Mucosa of rectum (tissue), 2 donors: ENCODE measurements at regions not wholly inside any gene's neighbourhood (a gene's known extent, or its start where the extent isn't known, plus 50 kb on each side); places are given as distances from the start of the nearest gene placed in this dataset.

Experiments used
- H3K27ac ChIP-seq, 2 donors: one replicate each; pipeline ENCODE4 v1.7.0; 2013; ENCODE audit warnings: inconsistent platforms in 2 of 2, low read depth in 2 of 2, low read length in 2 of 2
- H3K27me3 ChIP-seq, 2 donors: one replicate each; pipeline ENCODE4 v1.7.0; 2013; ENCODE audit warnings: low read length in 2 of 2; ENCODE audit not compliant: control insufficient read depth in 2 of 2, insufficient read depth in 2 of 2
- H3K36me3 ChIP-seq, 2 donors: one replicate each; pipeline ENCODE4 v1.7.0; 2013; ENCODE audit warnings: low read length in 2 of 2; ENCODE audit not compliant: control insufficient read depth in 2 of 2, insufficient read depth in 2 of 2
- H3K4me1 ChIP-seq, 2 donors: one replicate each; pipeline ENCODE4 v1.7.0; 2013; ENCODE audit warnings: low read length in 2 of 2, mild to moderate bottlenecking in 1 of 2; ENCODE audit not compliant: control insufficient read depth in 2 of 2, insufficient read depth in 2 of 2
- H3K4me3 ChIP-seq, 2 donors: one replicate each; pipeline ENCODE4 v1.7.0; 2013; ENCODE audit warnings: low read length in 2 of 2
- H3K9ac ChIP-seq, 2 donors: one replicate each; pipeline ENCODE4 v1.7.0; 2013; ENCODE audit warnings: low read length in 2 of 2, low read depth in 1 of 2, mild to moderate bottlenecking in 1 of 2
- H3K9me3 ChIP-seq, 2 donors: one replicate each; pipeline ENCODE4 v1.7.0; 2013; ENCODE audit warnings: low read length in 2 of 2; ENCODE audit not compliant: control insufficient read depth in 2 of 2
- donor health status: healthy.
- donor health status: Normal muscosa, but diverticular disease.

DNA sequence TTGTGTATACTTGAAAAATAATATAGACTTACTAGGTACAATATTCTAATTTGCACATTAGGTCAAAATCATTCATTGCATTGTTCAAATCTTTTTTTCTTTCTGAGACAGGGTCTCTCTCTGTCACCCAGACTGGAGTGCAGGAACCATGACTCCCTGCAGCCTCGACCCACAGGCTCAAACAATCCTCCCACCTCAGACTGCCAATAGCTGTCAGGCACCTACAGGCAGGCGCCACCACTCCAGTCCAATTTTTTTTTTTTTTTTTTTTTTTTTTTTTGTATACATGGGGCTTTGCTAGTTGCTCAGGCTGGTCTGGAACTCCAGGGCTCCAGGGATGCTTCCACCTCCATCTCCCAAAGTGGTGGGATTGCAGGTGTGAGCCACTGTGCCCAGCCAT lies 656.9 kb downstream of the KCNT2 start:
- no peak overlapping the region for H3K4me3 ChIP-seq
- H3K27ac ChIP-seq = no peak overlapping the region
- no peaks in the 10 kb centered on the region for H3K27me3 ChIP-seq
- no peak overlapping the region for H3K9ac ChIP-seq
- no peaks in the 10 kb centered on the region for H3K36me3 ChIP-seq
- H3K9me3 ChIP-seq = no peaks in the 10 kb centered on the region
- no peaks in the 10 kb centered on the region for H3K4me1 ChIP-seq

DNA sequence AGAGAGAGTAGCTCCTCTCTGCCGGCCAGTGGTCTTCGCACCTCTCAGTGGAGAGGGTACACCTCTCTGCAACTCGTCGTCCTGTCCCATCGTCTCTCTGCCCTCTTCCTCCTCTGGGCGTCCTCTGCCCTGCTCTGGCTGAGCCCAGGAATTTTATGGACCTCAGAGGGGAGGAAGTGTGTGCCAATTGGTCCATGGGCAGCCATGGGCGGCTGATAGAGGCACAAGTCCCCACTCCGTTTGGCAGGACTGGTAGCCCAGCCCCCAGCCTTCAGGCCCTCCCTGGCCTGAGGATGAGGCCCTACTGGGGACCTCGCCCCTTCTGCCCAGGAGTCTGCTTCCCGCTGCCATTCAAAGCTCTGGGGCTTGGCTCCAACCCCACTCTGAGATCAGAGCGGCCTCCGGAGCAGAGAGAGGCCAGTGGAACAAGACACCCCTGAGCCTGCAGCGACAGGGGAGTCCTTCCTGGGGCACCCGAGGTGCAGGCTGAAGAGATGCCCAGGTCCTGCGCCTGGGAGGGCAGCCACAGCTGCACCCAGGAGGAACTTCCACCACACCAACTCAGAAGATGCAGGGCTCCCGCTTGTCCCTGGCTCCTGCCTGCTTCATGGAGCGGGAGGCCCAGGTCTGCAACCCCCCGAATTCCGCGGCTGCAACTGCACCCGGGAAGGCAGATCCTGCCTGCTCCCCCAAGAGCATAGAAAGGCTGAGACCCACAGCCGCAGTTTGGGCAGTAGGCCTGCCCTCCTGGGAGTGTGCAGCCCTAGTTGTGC lies 659.9 kb downstream of the KCNT2 start:
- Histone ChIP-seq H3K4me3 (no peak overlapping the region), H3K27me3 (no peaks in the 10 kb centered on the region), H3K9me3 (no peaks in the 10 kb centered on the region), H3K36me3 (no peaks in the 10 kb centered on the region), H3K4me1 (no peaks in the 10 kb centered on the region), H3K27ac (no peak overlapping the region), H3K9ac (no peak overlapping the region)

DNA sequence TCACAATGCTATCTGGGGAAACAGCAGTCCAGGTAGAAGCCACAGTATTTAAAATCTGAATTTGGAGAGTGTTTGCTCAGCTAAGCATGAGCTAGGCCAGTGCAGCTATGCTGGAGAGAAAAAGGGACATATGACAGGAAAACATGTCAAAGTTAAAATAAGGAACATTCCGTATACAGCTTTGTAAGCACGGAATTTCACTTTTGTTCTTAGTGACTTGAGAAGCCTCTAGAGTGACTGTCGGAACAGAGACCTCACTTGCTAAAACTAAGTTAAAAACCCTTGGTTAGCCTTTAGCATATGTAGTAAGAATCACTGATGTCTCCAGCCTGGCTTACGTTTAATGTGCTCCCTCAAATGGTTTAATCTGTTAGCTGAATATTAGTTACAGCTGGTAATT lies 661.7 kb downstream of the KCNT2 start:
- no peaks in the 10 kb centered on the region for H3K4me1 ChIP-seq
- H3K9ac ChIP-seq = no peak overlapping the region
- no peaks in the 10 kb centered on the region for H3K27me3 ChIP-seq
- H3K9me3 ChIP-seq = no peaks in the 10 kb centered on the region
- no peak overlapping the region for H3K4me3 ChIP-seq
- H3K36me3 ChIP-seq = no peaks in the 10 kb centered on the region
- H3K27ac ChIP-seq = no peak overlapping the region

DNA sequence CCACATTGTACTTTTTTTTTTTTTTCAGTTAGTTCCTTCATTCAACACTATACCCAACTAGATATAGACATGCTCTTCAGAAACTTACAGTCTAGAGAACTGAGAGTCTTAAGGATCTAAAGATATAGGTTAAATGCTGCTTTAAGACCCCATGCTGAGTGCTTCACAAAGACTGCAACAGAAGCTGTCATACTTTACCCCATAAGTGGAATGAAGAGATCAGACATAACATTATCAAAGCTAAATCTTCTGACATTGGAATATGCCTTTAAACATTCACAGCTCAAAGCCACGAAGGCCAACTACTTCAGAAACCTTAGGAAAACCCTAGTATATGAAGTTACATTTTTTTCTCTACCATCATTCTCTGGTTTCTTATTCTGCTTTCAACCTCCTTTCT lies 666.4 kb downstream of the KCNT2 start:
- Histone ChIP-seq H3K9me3 (no peaks in the 10 kb centered on the region), H3K4me3 (no peak overlapping the region), H3K9ac (no peak overlapping the region), H3K27me3 (no peaks in the 10 kb centered on the region), H3K4me1 (no peaks in the 10 kb centered on the region), H3K36me3 (no peaks in the 10 kb centered on the region), H3K27ac (no peak overlapping the region)

DNA sequence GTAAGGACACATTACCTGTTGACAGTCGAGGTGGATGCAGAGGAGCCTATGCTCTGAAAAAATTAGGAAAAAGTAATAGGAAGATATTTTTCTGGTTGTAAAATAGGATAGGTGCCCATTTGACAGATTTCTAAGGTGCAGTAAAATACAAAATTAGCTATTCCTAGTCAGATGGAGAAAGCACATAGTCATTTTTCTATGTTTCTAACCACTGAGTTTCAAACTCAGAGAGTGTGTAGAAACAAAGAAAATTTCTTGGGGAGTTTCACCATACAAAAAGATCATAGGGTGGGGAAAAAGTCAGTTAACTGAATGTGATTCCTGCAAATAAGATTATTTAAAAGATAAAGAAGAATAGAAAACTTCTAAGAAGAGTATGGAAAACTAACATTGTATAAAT lies 666.9 kb downstream of the KCNT2 start:
- Histone ChIP-seq H3K4me3 (no peak overlapping the region), H3K27me3 (no peaks in the 10 kb centered on the region), H3K4me1 (no peaks in the 10 kb centered on the region), H3K9ac (no peak overlapping the region), H3K36me3 (no peaks in the 10 kb centered on the region), H3K9me3 (no peaks in the 10 kb centered on the region), H3K27ac (no peak overlapping the region)

DNA sequence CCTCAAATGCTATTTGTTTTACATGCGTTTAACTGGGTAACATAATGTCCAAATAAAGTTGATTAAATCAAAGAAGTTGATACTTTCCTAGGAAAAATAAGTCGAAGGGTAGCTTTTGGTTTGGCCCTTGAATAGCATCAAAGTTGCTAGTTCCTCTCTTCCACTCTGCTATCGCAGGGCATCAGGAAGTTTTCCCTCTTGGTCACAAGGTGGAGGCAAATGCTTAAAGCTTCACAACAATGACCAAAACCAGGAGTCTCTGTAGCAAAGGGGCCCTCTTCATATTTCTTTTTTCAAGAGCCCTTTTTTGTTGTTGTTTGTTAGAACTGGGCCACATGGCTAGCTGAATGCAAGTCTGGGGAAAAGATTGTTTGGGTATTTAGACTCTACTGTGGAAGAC lies 668.4 kb downstream of the KCNT2 start:
- no peak overlapping the region for H3K27ac ChIP-seq
- H3K9ac ChIP-seq = no peak overlapping the region
- H3K36me3 ChIP-seq = no peaks in the 10 kb centered on the region
- no peaks in the 10 kb centered on the region for H3K27me3 ChIP-seq
- H3K9me3 ChIP-seq = no peaks in the 10 kb centered on the region
- no peaks in the 10 kb centered on the region for H3K4me1 ChIP-seq
- H3K4me3 ChIP-seq = no peak overlapping the region

DNA sequence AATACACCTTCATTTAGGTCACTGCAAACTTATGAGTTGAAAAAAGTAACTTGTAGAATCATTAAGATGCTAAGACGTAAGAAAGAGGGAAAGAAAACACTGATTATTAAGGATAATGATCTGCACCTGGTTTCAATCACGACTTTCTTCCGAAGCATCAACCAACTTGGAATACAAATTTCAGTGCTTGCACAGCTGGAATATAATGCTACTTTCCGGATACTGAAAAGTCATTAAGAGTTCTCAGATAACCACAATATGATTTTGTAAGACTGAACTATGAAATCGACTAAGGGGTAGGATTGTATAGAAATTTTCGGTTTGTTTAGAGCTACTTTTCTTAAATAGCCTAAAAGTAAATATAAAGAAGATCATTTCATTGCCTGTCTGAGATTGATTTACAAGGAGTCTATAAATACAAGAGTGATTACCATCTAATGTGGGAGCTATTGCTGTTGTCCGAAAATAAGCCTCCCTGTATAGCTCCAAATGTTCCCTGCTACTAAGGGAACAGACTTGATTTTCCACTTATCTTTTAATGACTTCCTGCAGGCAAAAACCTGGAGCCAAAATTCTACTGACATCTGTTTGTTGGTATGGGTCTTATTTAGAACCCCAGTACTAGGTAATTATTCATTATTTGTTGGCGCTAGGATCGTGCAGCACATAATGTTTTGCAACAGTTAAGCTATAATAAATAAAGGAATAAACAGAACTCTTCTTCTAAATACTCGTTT lies 673.3 kb downstream of the KCNT2 start:
- Histone ChIP-seq H3K36me3 (no peaks in the 10 kb centered on the region), H3K9me3 (no peaks in the 10 kb centered on the region), H3K4me3 (no peak overlapping the region), H3K4me1 (no peaks in the 10 kb centered on the region), H3K27ac (no peak overlapping the region), H3K27me3 (no peaks in the 10 kb centered on the region), H3K9ac (no peak overlapping the region)

DNA sequence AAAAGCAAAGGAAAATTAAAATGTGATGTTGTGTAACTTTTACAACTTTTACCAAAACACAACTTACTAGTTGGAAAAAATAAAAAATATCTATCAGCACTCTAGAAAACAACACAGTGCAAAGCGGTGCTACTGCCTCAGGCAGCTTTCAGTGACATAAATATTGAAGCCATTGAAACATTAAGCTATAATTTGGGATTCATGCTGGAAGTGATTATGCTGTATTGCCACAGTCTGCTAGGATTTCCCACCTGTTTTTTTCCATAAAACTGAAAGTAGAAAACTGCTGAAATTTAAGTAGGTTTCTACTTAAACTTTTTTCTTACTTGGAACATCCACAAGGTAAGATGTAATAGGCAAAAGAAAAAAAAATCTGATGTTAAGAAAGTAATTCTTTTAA lies 674.4 kb downstream of the KCNT2 start:
- Histone ChIP-seq H3K4me1 (no peaks in the 10 kb centered on the region), H3K36me3 (no peaks in the 10 kb centered on the region), H3K4me3 (no peak overlapping the region), H3K9me3 (no peaks in the 10 kb centered on the region), H3K9ac (no peak overlapping the region), H3K27me3 (no peaks in the 10 kb centered on the region), H3K27ac (no peak overlapping the region)

DNA sequence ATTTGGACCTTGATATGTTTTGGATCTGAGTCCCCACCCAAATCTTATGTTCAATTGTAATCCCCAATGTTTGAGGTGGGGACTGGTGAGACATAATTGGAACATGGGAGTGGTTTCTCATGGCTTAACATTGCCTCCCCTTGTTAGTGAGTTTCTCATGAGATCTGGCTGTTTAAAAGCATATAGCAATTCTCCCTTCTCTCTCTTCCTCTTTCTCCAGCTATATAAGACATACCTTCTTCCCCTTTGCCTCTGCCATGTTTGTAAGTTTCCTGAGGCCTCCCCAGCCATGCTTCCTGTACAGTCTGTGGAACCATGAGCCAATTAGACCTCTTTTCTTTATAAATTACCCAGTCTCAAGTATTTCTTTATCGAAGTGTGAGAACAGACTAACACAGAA lies 692.4 kb downstream of the KCNT2 start:
- no peaks in the 10 kb centered on the region for H3K9me3 ChIP-seq
- H3K9ac ChIP-seq = no peak overlapping the region
- no peaks in the 10 kb centered on the region for H3K4me1 ChIP-seq
- H3K27ac ChIP-seq = no peak overlapping the region
- no peaks in the 10 kb centered on the region for H3K27me3 ChIP-seq
- H3K36me3 ChIP-seq = no peaks in the 10 kb centered on the region
- H3K4me3 ChIP-seq = no peak overlapping the region

DNA sequence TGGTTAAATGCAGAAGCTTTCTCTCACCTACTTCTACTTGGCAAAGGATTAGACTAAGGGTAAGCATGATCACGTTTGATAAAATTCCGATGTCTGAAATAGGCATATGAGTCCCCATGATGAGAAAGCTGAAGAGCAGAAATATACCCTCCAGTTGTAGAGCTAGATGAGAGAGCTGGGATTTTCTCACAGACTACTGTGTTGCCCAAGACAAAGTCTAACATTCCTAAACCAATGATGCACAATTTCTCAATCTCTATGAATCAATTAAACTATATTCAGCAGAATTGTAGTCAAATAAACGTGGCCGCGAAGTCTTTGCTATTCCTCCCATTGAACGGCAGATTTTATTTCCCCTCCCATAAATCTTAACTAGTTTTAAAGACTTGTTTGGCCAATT lies 699.2 kb downstream of the KCNT2 start:
- H3K9me3 ChIP-seq = no peaks in the 10 kb centered on the region
- no peaks in the 10 kb centered on the region for H3K4me1 ChIP-seq
- H3K27me3 ChIP-seq = no peaks in the 10 kb centered on the region
- H3K27ac ChIP-seq = no peak overlapping the region
- H3K4me3 ChIP-seq = no peak overlapping the region
- H3K36me3 ChIP-seq = no peaks in the 10 kb centered on the region
- no peak overlapping the region for H3K9ac ChIP-seq
